GM23248 (cell line): ENCODE measurements at regions not wholly inside any gene's neighbourhood (a gene's known extent, or its start where the extent isn't known, plus 50 kb on each side); places are given as distances from the start of the nearest gene placed in this dataset.

ENCODE experiments used
- EZH2 ChIP-seq: fragments of 200-600 bp; sonication (generic); IDR thresholded peaks from 2 replicates; pipeline ENCODE4 v1.6.1; 2018; ENCODE audit warnings: antibody characterized with exemption, mild to moderate bottlenecking; ENCODE audit not compliant: insufficient read depth, poor library complexity, severe bottlenecking
- EZH2phosphoT487 ChIP-seq: fragments of 200-600 bp; sonication (generic); IDR thresholded peaks from 2 replicates; pipeline ENCODE4 v1.6.1; 2018; ENCODE audit warnings: antibody characterized with exemption, moderate library complexity, mild to moderate bottlenecking, low read depth; ENCODE audit not compliant: insufficient read depth

DNA sequence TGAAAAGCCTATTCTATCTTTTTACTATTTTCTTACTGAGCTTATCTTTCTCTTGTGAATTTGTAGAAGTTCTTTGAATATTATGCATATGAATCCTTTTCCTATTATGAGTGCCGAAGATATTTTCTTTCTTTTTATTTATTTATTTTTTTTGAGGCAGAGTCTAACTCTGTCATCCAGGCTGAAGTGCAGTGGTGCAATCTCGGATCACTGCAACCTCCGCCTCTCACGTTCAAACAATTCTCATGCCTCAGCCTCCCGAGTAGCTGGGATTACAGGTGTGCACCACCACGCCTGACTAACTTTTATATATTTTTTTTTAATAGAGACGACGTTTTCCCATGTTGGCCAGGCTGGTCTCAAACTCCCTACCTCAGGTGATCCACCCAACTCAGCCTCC lies 109.8 kb downstream of the RHOU start:
- TF ChIP-seq EZH2 (no peak), EZH2phosphoT487 (no peak)
